Anterior cingulate cortex (tissue), 58 donors: ENCODE measurements at regions not wholly inside any gene's neighbourhood (a gene's known extent, or its start where the extent isn't known, plus 50 kb on each side); places are given as distances from the start of the nearest gene placed in this dataset.

Experiments used
- DNase-seq, 58 donors: peaks; one replicate each; lab custom pipeline; 2025; lab: John Stamatoyannopoulos, UW

DNA sequence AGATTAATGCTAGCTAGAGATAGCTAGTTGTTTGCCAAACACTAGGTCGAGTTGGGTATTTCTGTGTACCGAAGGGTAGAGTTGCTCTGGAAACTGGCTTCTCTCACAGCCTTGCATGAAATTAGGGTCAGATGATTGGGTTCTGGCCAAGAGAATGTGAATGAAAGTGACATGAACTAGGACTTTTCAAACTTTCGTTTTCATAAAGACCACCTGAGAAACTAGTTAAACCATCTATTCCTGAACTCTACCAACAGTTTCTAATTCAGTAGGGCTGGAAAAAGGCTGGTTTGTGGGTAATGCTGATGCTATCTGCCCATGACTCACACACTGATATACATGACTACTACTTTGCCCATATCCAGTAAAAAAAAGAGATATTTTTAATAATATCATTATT is 157.6 kb downstream of the GASK1B start:
- peak in 1 of 58 donors; percentile 8 for DNase-seq

DNA sequence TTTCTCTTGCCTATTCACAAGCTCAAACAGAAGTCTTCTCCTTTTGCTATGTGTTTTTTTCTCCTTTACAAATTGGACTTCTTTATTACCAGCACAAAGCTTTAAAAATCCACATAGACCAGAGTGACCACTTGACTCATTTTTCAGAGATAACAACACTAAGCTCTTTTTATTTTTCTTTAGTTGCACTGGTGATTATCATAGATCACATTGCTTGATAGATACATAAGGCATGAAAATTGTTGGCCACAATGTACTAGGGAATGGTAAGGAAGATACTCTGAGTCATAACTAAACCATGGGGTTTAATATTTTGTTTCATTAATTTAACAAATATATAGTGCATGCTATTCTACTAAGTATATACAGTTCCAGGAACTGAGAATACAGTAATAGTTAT is 159.0 kb downstream of the GASK1B start:
- DNase-seq = no peak

DNA sequence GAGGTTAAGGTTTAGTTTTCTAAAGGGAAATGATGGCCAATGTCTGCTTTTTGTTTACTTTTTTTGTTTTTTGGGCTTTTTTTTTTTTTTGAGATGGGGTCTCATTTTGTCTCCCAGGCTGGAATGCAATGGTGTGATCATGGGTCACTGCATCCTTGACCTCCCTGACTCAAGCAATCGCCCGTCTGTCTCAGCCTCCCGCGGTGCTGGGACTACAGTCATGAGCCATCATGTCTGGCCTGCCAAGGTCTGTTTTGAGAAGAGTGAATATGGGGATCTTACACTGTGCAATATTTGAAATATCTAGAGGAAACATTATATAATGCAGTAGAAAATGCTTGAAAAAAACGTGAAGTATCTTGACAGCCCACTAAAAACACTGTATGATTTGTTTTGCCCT is 162.5 kb downstream of the GASK1B start:
- DNase-seq = no peak

DNA sequence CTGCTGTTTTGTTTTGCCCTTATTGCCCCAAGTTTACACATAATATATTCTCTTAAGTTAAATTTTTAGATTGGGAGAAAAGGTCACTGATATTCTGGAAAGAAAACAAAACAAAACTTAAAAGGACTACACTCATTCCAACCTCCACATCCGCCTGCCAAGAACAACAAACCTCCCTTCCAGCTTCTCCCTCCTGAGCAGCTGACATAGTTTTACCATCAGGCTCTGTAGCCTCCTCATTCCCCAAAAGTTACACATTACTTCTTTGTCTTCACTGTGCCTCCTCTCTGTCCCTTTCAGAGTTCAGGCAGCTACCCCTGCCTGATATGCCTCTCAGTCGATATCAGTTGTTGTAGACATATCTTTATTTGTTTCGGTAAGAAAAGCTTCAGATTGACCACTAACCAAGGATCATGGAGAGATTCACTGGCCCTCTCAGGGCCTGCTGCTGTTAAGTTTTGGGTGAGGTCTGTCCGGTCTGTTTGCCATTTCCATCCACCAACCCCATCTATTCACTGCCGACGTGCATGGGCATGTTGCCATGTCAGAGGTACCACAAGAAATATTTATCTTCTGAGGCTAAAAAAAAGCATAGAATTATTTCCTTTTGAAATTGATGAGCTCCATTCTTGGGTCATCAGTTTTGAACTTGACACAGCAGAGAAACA is 164.1 kb downstream of the GASK1B start:
- no peak for DNase-seq

DNA sequence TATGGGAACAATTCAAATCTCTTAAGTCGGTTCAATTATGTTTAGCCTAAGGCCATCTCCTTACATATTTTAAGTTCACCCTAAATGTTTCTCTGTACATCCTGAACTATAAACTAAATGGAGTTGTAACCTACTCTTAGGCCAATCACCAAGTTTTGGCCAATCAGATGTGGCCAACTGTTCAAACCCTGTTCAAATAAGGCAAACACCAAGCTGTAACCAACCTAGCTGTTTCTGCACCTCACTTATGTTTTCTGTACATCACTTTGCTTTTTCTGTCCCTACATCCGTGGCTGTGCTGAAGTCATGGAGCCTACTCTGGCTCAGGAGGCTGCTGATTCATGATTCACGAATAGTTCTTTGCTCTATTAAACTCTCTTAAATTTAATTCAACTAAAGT is 165.3 kb downstream of the GASK1B start:
- no peak for DNase-seq

DNA sequence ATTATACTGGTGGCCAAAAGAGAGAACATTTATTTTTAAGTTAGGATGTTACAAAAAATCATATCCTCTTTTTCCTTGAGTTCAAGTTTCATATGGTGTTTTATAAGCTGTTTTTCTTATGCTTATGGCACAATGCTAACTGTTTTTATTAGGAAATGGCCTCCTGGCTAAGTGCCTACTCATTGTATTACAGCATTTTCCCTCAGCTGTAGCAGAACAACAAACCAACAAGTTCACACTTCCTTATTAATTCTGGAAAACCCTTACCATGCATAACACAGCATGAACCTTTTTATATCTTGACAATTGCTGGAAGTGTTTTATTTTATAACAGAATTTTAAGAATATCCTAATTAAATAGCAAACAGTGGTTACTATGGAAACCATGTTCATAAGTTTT is 165.8 kb downstream of the GASK1B start:
- DNase-seq = no peak

DNA sequence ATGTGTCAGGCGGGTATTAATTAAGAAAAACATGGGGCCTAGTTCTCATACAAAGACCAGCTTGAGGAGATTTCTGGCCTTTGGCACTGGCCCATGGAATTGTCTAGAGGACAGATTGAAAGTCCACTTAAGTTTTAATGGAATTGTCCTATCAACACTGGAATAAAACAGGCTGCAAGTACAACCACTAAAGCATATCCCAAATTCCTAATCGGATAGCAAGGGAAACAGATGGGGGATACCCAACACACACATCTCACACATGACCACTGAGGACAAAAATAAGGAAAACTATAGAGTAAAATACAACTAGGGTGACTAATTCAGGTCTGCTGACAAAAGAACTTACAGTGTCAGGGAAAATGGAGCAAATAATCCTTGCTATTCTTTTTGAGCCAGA is 167.8 kb downstream of the GASK1B start:
- no peak for DNase-seq

DNA sequence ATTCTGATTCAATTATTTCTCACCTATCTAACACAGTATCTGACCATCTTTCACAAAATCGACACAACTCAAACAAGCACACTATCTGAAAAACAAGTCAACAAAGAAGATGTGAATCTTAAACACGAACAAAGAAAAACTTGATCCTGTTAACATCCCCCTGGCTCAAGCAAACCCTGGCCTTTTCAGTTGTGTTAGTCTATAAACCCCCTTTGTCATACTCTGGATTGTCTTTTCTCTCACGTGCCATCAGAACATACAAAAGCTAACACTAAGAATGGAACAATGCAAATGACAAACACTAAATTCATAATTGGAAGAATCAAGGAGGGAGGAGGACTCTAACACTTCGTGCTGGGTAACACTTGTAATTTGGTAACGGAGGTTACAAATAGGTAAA is 168.7 kb downstream of the GASK1B start:
- DNase-seq = no peak

DNA sequence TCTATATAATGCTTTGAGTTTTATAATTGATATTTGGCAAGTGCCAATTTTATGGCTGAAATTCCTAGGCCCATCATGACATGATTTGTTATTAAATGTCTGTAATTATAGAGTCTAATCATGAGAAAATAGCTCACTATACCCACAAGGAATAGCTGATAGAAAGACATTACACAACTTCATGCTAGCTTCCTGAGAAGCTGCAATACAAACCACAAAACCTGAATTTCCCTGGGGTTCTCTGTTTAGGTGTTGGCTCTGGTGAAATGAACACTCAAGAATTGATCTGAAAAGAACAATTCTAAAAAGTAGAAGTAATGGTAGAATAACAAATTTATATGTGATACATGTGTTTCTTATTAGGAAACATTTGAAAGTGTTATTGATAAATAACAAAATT is 169.6 kb downstream of the GASK1B start:
- DNase-seq = no peak

DNA sequence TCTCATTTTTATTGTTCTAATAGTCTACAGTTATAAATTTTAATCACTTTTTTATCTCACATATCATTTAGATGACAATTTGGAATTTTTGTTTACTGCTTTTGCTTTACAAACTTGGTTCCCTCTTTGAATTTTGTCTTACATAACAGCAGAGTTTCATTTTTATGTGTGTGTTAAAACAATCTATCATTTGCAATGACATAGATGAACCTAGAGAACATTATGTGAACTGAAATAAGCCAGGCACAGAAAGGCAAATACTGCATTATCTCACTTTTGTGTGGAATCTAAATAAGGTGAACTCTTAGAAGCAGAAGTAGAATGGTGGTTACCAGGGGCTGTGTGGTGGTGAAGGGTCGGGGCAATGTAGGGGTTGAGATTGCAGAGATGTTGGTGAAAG is 170.7 kb downstream of the GASK1B start:
- no peak for DNase-seq

DNA sequence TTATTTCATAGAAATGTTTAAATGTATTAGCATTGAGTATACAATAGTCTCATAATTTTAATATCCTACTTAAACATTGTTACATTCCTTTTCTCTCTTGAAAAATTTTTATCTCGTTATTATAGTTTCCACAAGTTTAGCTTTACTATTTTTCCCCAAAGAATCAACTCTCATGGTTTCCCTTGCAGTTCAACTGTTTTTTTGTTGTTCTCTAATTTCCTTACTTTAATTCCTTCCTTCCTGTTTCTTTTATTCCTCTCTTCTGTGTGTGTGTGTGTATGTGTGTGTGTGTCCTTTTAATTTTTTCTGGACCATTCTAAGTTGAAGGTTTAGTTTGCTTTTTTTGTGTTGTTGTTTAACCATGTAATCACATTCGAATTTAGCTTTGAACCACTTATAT is 171.1 kb downstream of the GASK1B start:
- no peak for DNase-seq

DNA sequence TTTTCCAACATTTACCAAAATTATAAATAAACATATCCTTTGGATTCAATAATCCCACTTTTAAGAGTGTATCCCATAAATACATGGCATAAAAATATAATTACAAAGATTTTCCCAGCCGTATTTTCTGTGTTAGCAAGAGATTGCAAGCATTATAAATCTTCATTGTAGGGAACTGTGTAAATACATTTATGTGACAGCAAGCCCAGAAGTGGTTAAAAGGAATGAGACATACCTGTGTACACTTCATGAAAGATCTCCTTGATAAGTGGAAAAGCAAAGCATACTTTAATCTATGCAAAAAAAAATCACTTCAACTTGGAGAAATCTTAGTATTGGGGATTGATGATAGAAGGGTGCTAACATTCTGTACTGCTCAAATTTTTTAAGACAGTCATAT is 173.1 kb downstream of the GASK1B start:
- DNase-seq = no peak

DNA sequence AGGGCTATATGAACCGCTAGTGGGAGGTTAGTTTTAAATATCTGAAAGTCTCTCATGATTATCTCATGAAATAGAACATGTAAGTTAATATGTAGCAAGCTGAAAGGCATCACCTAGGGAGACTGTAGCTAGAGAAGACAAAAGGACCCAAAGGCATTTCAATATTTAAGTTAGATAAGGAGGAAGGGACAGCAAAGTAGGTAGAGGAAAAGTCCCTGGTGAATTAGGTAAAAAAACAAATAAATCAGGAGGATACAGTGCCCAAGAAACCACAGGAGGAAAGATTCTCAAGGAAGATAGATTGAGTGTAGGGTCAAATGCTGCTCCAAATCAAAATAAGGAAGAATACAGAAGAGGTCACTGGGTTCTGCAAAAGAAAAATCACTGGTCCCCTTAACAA is 175.5 kb downstream of the GASK1B start:
- DNase-seq = no peak

DNA sequence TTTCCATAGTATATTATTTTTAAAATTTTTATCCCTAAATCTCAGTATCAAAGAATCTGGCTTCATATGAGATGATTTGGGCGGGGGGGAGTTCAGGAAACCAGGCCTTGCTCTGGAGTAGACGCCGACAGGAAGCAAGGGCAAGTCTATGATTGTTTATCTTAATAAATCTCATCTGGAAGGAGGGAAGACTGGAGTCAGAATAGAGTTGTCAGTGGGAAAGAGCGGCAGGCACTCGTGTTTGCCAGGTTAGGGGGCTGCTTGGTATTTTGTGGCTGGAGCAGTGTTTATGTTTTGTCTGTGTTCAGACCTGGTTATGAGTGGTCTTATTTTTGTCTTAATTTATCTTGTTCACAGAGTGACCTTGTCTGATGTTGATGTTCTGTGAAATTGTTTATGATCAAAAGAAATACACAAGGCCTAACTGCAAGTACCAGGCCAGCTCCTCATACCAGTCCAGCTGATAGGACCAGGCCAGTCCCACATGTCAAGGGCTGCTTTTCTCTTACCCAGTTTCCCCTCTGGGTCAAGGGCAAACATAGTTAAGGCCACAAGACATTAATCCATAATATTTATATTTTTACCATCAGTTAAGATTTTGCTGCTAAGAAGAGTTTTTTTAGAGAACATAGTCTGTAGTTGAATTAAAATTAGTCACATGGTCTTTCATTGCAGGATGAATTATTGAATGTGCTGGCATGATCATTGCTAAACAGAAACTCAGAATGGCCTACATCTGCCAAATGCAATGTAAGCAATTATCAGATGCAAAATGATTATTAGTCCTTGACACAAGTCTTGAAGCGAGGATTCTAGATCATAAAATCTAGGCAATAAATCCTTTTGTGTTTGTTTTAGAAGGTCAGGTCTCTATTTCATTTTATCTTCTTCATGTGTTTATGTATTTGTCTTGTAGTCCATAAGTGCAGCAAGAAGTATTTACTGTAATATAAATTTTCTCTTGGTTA is 176.5 kb downstream of the GASK1B start:
- no peak for DNase-seq

DNA sequence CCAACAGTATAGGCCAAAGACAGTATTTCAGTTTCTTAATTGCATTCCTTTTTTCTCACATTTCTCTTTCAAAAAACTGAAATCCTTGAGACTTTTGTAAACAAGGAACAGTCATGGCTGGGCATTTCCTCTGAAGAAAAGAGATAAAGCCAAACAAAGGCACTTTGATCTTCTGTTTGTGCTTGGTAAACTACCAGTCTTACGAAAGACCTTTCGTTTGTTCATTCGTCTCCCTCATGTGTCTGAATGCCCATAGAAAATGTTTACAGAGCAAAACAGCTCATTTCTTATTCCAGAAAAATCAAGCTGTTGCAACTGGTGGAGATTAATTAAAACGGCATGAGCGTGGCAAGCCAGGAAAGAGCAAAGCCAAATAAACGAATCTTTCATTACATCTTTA is 178.0 kb downstream of the GASK1B start:
- DNase-seq = no peak

DNA sequence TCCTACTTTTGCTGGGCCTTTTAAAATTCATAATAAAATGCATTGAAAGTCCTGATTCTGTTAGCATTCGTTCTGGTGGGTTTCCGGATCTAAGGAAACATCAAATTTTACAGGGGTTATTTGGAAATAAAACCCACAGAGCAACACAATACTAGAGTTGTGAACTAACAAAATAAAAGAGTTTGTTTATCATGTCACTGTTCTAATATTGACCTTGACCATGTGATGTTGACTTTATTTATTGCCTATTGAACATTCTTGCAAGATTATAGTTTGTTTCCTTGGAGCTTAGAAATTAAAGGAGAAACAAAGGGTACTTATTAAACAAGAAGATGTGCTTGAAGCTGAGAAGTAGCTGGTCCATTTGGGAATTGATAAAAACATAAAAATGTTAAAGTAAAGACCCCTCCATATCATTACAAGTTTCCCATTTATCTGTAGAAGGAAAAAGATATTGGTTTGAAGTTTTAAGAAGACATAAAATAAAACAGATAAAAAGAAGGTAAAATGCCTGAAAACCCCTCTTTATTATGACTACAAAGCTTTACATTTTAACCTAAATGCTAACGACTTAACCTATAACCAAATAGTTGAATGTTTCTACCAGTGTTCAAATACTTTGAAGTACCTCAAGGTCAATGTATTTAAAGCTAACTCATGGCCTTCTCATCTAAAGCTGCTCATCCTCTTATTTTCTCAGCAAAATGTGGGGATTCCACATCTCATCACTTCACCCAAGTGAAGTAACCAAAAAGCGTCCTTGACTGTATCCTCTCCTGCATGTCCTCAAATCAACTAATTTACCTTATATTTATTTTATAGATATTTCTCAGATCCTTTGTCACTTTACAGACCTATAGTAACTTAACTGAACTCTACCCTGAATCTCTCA is 179.6 kb downstream of the GASK1B start:
- DNase-seq = no peak

DNA sequence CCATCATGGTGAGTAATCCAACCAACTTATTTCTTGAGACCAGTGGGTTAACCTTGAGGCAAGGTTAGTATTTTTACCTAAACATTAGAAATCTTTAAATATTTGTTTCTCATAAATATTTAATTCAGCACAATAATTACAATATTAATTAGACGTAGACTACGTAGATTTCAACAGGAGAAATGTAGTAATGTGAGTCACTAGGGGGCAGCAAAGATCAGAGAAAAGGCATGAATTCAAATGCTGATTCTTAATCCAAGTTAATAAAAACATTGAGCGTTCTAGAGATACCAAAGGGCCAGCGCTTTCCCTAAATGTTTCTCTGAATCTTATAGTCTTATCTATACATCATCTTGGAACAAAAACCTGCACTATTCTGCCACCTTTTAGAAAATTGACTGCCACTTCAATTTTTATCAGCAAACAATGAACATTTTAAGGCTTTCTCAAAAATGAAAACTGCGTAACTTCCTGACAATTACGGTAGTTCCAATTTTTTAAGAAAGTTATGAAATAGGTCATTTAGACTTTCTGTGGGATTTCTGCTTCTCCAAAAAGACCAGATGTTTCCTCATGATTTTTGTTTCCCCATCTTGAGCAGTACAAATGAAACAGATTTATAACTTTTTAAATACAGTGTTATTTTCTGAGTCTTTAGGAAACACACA is 180.7 kb downstream of the GASK1B start:
- DNase-seq = peak in 18 of 58 donors; percentile 0 to 76 (median 16)

DNA sequence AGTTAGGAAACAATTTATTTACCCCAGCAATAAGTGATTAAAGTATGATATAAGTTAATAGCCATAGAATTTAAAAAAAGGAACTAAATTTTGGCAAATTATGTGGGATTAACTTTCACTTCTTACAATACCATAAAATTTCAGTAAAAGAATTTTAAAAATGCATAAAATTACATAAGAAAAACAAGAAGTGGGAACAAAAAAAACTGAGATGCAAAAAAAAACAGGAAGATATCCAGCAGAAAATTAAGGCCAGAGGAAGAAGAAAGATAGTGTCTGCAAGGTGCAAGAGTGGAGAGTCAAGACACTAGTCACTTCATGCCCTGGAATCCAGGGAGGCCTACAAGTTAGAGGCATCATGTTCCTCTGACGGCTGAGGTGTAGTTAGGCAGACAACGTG is 184.2 kb downstream of the GASK1B start:
- DNase-seq = no peak

DNA sequence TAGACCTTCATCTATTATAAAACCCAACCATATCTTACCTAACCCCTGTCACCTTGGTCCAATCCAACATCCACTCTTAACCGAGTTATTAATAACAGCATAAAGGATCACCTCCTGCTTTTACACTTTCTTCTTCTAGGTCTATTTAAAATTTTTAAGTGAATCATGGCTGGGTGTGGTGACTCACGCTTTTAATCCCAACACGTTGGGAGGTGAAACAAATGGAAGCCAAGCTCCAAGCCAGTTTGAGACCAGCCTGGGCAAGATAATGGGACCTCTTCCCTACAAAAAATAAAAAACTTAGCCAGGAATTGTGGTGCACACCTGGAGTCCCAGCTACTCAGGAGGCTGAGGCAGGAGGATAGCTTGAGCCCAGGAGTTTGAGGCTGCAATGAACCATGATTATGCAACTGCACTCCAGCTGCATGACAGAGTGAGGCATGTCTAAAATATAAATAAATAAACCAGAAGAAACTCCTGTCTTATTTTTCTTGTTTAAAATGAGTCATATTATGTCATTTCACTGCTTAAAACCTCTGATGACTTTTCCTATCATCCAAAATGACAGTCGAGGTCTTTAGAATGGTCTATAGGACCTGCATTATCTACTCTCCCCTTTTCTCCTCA is 188.4 kb downstream of the GASK1B start:
- no peak for DNase-seq

DNA sequence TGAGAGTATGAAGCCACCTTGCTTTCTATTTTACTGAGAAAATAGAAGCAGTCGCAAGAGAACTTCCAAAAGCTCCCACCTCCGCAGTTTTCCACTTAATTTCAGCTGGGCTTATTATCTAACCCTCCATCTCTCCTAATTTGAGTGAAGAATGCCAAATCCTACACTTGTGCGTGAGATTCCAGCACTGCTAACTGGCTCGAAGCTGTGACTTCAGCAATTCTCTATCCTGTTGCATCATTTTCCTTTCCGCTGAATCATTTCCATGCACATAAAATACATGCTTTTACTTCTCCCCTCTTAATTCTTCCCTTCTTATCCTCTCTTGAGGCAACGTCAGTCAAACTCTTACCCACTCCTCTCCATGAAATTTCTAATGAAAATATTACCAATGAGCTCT is 189.5 kb downstream of the GASK1B start:
- no peak for DNase-seq
